ENCODE measurements at regions not wholly inside any gene's neighbourhood (a gene's known extent, or its start where the extent isn't known, plus 50 kb on each side); places are given as distances from the start of the nearest gene placed in this dataset.

DNA sequence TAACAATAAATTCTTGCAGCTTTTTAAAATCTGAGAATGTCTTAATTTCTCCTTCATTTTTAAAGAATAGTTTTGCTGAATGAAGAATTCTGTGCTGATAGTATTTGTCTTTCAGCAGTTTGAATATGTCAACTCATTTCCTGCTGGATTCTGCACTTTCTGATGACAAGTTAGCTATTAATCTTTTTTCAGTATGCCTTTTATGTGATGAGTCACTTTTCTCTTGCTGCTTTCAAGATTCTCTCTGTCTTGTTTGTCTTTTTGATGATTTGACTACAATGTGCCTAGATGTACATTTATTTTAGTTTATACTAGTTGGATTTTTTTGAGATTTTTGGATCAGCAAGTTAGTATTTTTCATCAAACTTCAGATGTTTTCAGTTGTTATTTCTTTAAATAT lies 87.9 kb upstream of the AVPR1A start:
- TF ChIP-seq TEAD4 (IDR thresholded peaks at IDR 0.05) = no peak
- no peak for TF ChIP-seq TAF1 (IDR thresholded peaks at IDR 0.05; ENCODE audit: low read depth)
- TF ChIP-seq, protein P1, sequence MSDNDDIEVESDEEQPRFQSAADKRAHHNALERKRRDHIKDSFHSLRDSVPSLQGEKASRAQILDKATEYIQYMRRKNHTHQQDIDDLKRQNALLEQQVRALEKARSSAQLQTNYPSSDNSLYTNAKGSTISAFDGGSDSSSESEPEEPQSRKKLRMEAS (IDR thresholded peaks at IDR 0.05) = no peak
- TF ChIP-seq RAD21 (IDR thresholded peaks at IDR 0.05; ENCODE audit: low read depth) = no peak
- no peak for TF ChIP-seq EGR1 (IDR thresholded peaks at IDR 0.05)
- TF ChIP-seq, protein P2, sequence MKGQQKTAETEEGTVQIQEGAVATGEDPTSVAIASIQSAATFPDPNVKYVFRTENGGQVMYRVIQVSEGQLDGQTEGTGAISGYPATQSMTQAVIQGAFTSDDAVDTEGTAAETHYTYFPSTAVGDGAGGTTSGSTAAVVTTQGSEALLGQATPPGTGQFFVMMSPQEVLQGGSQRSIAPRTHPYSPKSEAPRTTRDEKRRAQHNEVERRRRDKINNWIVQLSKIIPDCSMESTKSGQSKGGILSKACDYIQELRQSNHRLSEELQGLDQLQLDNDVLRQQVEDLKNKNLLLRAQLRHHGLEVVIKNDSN (IDR thresholded peaks at IDR 0.05) = no peak
- TF ChIP-seq EP300 (IDR thresholded peaks at IDR 0.05; ENCODE audit: borderline replicate concordance) = no peak
- TF ChIP-seq, protein P3, sequence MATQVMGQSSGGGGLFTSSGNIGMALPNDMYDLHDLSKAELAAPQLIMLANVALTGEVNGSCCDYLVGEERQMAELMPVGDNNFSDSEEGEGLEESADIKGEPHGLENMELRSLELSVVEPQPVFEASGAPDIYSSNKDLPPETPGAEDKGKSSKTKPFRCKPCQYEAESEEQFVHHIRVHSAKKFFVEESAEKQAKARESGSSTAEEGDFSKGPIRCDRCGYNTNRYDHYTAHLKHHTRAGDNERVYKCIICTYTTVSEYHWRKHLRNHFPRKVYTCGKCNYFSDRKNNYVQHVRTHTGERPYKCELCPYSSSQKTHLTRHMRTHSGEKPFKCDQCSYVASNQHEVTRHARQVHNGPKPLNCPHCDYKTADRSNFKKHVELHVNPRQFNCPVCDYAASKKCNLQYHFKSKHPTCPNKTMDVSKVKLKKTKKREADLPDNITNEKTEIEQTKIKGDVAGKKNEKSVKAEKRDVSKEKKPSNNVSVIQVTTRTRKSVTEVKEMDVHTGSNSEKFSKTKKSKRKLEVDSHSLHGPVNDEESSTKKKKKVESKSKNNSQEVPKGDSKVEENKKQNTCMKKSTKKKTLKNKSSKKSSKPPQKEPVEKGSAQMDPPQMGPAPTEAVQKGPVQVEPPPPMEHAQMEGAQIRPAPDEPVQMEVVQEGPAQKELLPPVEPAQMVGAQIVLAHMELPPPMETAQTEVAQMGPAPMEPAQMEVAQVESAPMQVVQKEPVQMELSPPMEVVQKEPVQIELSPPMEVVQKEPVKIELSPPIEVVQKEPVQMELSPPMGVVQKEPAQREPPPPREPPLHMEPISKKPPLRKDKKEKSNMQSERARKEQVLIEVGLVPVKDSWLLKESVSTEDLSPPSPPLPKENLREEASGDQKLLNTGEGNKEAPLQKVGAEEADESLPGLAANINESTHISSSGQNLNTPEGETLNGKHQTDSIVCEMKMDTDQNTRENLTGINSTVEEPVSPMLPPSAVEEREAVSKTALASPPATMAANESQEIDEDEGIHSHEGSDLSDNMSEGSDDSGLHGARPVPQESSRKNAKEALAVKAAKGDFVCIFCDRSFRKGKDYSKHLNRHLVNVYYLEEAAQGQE (IDR thresholded peaks at IDR 0.05; ENCODE audit: low read depth) = no peak
- TF ChIP-seq NFIC (IDR thresholded peaks at IDR 0.05) = no peak
- TF ChIP-seq CREB1 (IDR thresholded peaks at IDR 0.05; ENCODE audit: low read depth) = no peak
